GM23248 (cell line): ENCODE measurements at regions not wholly inside any gene's neighbourhood (a gene's known extent, or its start where the extent isn't known, plus 50 kb on each side); places are given as distances from the start of the nearest gene placed in this dataset.

Experiments used
- DNase-seq: peaks from one replicate; pipeline ENCODE4 v3.0.0-alpha.2; 2015
- H2AFZ ChIP-seq: fragments of 200-600 bp; sonication (generic); 2 replicates; pipeline ENCODE4 v1.6.1; 2016; ENCODE audit warnings: antibody characterized with exemption
- H3F3A ChIP-seq: fragments of 200-600 bp; sonication (generic); 2 replicates; pipeline ENCODE4 v1.6.1; 2016; ENCODE audit warnings: mild to moderate bottlenecking, antibody characterized with exemption, mixed run types; ENCODE audit not compliant: insufficient read depth
- H3K27ac ChIP-seq: fragments of 200-600 bp; sonication (generic); 2 replicates; pipeline ENCODE4 v1.5.1; 2016; ENCODE audit warnings: mild to moderate bottlenecking
- H3K27me3 ChIP-seq: fragments of 200-600 bp; sonication (generic); replicated peaks from 2 replicates; pipeline ENCODE4 v1.6.1; 2016; ENCODE audit warnings: mild to moderate bottlenecking; ENCODE audit not compliant: insufficient read depth
- H3K36me3 ChIP-seq: fragments of 200-600 bp; sonication (generic); 2 replicates; pipeline ENCODE4 v1.6.1; 2016; ENCODE audit warnings: low read depth, mild to moderate bottlenecking
- H3K4me1 ChIP-seq: fragments of 200-600 bp; sonication (generic); 2 replicates; pipeline ENCODE4 v1.6.1; 2016; ENCODE audit warnings: mild to moderate bottlenecking; ENCODE audit not compliant: insufficient read depth
- H3K4me2 ChIP-seq: fragments of 200-600 bp; sonication (generic); one replicate; pipeline ENCODE4 v1.6.1; 2016; ENCODE audit warnings: mild to moderate bottlenecking; ENCODE audit not compliant: unreplicated experiment
- H3K4me3 ChIP-seq: fragments of 200-600 bp; sonication (generic); 2 replicates; pipeline ENCODE4 v1.5.1; 2016; ENCODE audit warnings: mild to moderate bottlenecking
- H3K79me2 ChIP-seq: fragments of 200-600 bp; sonication (generic); 2 replicates; pipeline ENCODE4 v1.6.1; 2016; ENCODE audit warnings: mild to moderate bottlenecking; ENCODE audit not compliant: insufficient read depth
- H3K9ac ChIP-seq: fragments of 200-600 bp; sonication (generic); 2 replicates; pipeline ENCODE4 v1.6.1; 2016; ENCODE audit warnings: mild to moderate bottlenecking
- H3K9me2 ChIP-seq: fragments of 200-600 bp; sonication (generic); 2 replicates; pipeline ENCODE4 v1.6.1; 2016; ENCODE audit warnings: mixed run types, mild to moderate bottlenecking, moderate library complexity; ENCODE audit not compliant: insufficient read depth
- H3K9me3 ChIP-seq: fragments of 200-600 bp; sonication (generic); one replicate; pipeline ENCODE4 v1.6.1; 2017; ENCODE audit warnings: low read depth
- H4K20me1 ChIP-seq: fragments of 200-600 bp; sonication (generic); 2 replicates; pipeline ENCODE4 v1.6.0; 2016; ENCODE audit not compliant: insufficient read depth
- EZH2 ChIP-seq: fragments of 200-600 bp; sonication (generic); IDR thresholded peaks from 2 replicates; pipeline ENCODE4 v1.6.1; 2018; ENCODE audit warnings: antibody characterized with exemption, mild to moderate bottlenecking; ENCODE audit not compliant: insufficient read depth, poor library complexity, severe bottlenecking
- EZH2phosphoT487 ChIP-seq: fragments of 200-600 bp; sonication (generic); IDR thresholded peaks from 2 replicates; pipeline ENCODE4 v1.6.1; 2018; ENCODE audit warnings: antibody characterized with exemption, moderate library complexity, mild to moderate bottlenecking, low read depth; ENCODE audit not compliant: insufficient read depth
- WGBS, 2 experiments: methylation state at CpG; one replicate each; pipeline ENCODE4 v1.1.6; 2015 to 2017; ENCODE audit warnings: low lambda C conversion rate in 2 of 2, low coverage in 1 of 2; ENCODE audit errors: missing lambda C conversion rate in 2 of 2; 5-methylcytosine and 5-hydroxymethylcytosine counted together
- in situ Hi-C: fragments of 300-500 bp; cut with MboI; formaldehyde crosslinking; loops from 2 replicates; pipeline ENCODE4 v1.15.0; 2020

DNA sequence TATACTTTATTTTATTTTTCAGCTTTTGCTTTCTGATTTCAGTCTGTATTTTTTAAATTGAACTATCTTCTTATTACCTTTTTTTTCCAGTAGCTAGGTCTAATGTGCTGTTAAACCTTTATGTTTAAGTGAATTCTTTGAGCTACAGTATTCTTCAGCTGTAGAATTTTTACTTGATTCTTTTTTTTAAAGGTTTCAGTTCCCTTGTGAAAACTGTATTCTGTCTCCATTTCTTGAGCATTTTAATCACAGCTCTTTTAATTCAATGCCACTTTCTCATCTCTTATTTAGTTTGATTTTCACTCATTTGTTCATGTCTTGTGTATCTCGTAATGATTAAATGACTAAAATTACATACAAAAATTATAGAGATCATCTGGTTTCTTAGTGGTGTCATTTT, 233.8 kb downstream of the MTRR start:
- H3K4me3 ChIP-seq: no peak overlapping the region
- WGBS, 2 experiments: 11 to 13% methylated on average over 1 of the region's 1 CpG
- H3K9me3 ChIP-seq: no peaks in the 10 kb centered on the region
- no peak overlapping the region for H3K9ac ChIP-seq
- in situ Hi-C loops: no loop called here
- no peaks in the 10 kb centered on the region for H3K36me3 ChIP-seq
- no peaks in the 10 kb centered on the region for H3K4me1 ChIP-seq
- TF ChIP-seq EZH2 (no peak), EZH2phosphoT487 (no peak)
- H4K20me1 ChIP-seq: no peaks in the 10 kb centered on the region
- no peaks in the 10 kb centered on the region for H3K79me2 ChIP-seq
- no peak for DNase-seq
- H3K4me2 ChIP-seq: no peak overlapping the region
- no peaks in the 10 kb centered on the region; the same call in 1 of the 2 replicates for H3K27me3 ChIP-seq
- no peak overlapping the region for H2AFZ ChIP-seq
- H3K27ac ChIP-seq: no peak overlapping the region
- H3K9me2 ChIP-seq: no peaks in the 10 kb centered on the region
- H3F3A ChIP-seq: no peaks in the 10 kb centered on the region

DNA sequence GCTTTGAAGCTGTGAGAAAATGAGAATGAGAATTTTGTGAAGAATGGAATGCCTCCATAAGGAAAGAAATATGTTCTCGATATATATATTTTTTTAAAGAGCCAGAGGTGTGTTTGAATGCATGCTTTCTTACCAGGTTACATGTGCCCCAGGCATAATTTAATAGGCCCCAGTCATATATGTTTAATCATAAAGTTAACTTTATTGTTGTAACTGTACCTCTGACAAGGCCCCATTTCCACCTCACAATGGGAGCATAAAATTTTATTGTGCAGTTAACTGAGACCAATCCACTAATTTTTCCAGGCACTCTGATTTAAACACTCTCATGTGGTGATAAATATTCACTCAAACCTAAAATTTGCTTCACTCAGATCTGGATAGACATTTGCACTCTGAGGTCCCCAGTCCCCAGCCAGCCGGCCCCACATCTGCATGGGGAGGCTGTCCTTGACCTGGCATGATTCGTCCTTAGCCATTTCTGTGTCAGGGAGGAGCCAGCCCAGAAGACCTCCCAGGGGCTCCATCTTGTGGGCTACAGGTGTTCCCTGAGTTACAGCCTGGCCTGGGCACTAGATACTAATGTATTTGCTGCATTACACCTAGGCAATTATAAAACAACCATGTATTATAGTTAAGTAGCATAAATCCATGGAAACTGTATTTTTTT, 245.8 kb downstream of the MTRR start:
- no peaks in the 10 kb centered on the region for H3K9me3 ChIP-seq
- H4K20me1 ChIP-seq: no peaks in the 10 kb centered on the region
- H3F3A ChIP-seq: no peaks in the 10 kb centered on the region
- no peaks in the 10 kb centered on the region for H3K9me2 ChIP-seq
- H3K9ac ChIP-seq: no peak overlapping the region
- 36 to 38% methylated on average over 3 of the region's 3 CpGs for WGBS, 2 experiments
- no peak overlapping the region for H3K27ac ChIP-seq
- H3K27me3 ChIP-seq: no peaks in the 10 kb centered on the region
- no peaks in the 10 kb centered on the region for H3K79me2 ChIP-seq
- no peak for TF ChIP-seq EZH2phosphoT487
- TF ChIP-seq EZH2: no peak
- no peak overlapping the region for H3K4me2 ChIP-seq
- no peak for DNase-seq
- in situ Hi-C loops: no loop called here
- H3K4me3 ChIP-seq: no peak overlapping the region
- no peaks in the 10 kb centered on the region for H3K36me3 ChIP-seq
- no peaks in the 10 kb centered on the region for H3K4me1 ChIP-seq
- no peak overlapping the region for H2AFZ ChIP-seq

DNA sequence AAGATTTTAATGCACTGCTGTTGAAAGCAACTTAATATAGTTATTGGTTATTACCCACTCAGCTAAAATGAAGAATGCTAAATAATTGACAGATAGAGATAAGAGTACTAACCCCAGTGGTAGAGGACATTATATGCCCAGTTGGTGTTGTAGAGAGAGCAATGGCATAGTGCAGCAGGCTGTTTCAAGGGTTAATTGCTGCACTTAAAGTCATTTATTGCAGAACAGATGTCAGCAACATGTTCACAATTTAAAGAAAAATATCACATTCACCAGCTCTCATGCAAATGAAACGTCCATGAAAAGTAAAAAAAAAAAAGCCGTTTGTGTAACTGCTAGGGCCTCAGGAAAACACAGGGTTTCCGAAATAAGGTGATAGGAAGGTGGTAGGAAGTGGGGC, 254.6 kb downstream of the MTRR start:
- H2AFZ ChIP-seq: no peak overlapping the region
- H3K4me1 ChIP-seq: no peaks in the 10 kb centered on the region
- H3K27ac ChIP-seq: no peak overlapping the region
- in situ Hi-C loops: no loop called here
- no peak for TF ChIP-seq EZH2
- TF ChIP-seq EZH2phosphoT487: no peak
- no peak for DNase-seq
- H3K4me3 ChIP-seq: no peak overlapping the region
- WGBS, 2 experiments: 1 to 8% methylated on average over 3 of the region's 3 CpGs
- no peak overlapping the region for H3K4me2 ChIP-seq
- no peaks in the 10 kb centered on the region for H3K36me3 ChIP-seq
- no peaks in the 10 kb centered on the region for H3F3A ChIP-seq
- H4K20me1 ChIP-seq: no peaks in the 10 kb centered on the region
- no peaks in the 10 kb centered on the region for H3K79me2 ChIP-seq
- H3K9ac ChIP-seq: no peak overlapping the region
- H3K27me3 ChIP-seq: no peaks in the 10 kb centered on the region
- H3K9me3 ChIP-seq: no peaks in the 10 kb centered on the region
- no peaks in the 10 kb centered on the region for H3K9me2 ChIP-seq

GRCh38 chr5:8134609-8135008, 265.7 kb downstream of the MTRR start:
- WGBS, 2 experiments: 29 to 30% methylated on average over 5 of the region's 5 CpGs
- H3K9ac ChIP-seq: no peak overlapping the region
- H3F3A ChIP-seq: no peaks in the 10 kb centered on the region
- DNase-seq: no peak
- H2AFZ ChIP-seq: no peak overlapping the region
- no peaks in the 10 kb centered on the region for H3K9me2 ChIP-seq
- no peaks in the 10 kb centered on the region for H3K9me3 ChIP-seq
- no peak overlapping the region for H3K4me2 ChIP-seq
- TF ChIP-seq EZH2phosphoT487: no peak
- TF ChIP-seq EZH2: no peak
- H3K27ac ChIP-seq: no peak overlapping the region
- no peak overlapping the region for H3K4me3 ChIP-seq
- no peaks in the 10 kb centered on the region for H3K4me1 ChIP-seq
- H3K27me3 ChIP-seq: no peaks in the 10 kb centered on the region
- in situ Hi-C loops: no loop called here
- H3K36me3 ChIP-seq: no peaks in the 10 kb centered on the region
- H3K79me2 ChIP-seq: no peaks in the 10 kb centered on the region
- H4K20me1 ChIP-seq: no peaks in the 10 kb centered on the region

DNA sequence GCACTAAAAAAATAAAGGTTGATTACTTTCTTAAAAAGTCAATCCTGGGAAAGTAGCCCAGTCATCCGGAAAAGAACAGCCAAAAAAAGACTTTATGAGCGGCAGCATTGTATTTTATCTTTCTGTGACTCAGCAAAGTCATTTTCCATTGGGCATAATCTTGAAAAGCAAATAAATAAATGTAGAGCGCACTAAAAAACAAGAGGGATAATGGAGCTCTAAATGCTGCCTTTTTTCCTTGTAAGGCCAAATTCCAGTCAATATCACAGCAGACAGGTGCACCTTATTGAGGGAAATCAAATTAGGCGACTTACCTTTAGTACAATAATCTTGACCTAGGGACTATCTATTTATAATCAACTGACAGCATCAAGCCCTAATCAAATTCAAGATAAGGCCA, 266.8 kb downstream of the MTRR start:
- Histone ChIP-seq H3K9me2 (no peaks in the 10 kb centered on the region), H2AFZ (no peak overlapping the region), H3K4me2 (no peak overlapping the region), H3K9me3 (no peaks in the 10 kb centered on the region), H3K4me3 (no peak overlapping the region), H3K9ac (no peak overlapping the region), H3K27me3 (no peaks in the 10 kb centered on the region), H3K27ac (no peak overlapping the region), H3K4me1 (no peaks in the 10 kb centered on the region), H3K36me3 (no peaks in the 10 kb centered on the region), H3F3A (no peaks in the 10 kb centered on the region), H4K20me1 (no peaks in the 10 kb centered on the region), H3K79me2 (no peaks in the 10 kb centered on the region)
- in situ Hi-C loops: no loop called here
- no peak for TF ChIP-seq EZH2
- TF ChIP-seq EZH2phosphoT487: no peak
- WGBS, 2 experiments: 15 to 16% methylated on average over 4 of the region's 4 CpGs
- no peak for DNase-seq
